H9 (cell line): ENCODE measurements at regions not wholly inside any gene's neighbourhood (a gene's known extent, or its start where the extent isn't known, plus 50 kb on each side); places are given as distances from the start of the nearest gene placed in this dataset.

Experiments used
- DNase-seq: peaks from one replicate; pipeline ENCODE4 v3.0.0-alpha.2; 2017
- H2AFZ ChIP-seq: one replicate; pipeline ENCODE4 v1.6.1; 2013; ENCODE audit warnings: mild to moderate bottlenecking, low read length, control low read depth, moderate library complexity
- H2AK5ac ChIP-seq: 2 replicates; pipeline ENCODE4 v1.6.1; 2013; ENCODE audit warnings: low read length, control low read depth, mixed read lengths; ENCODE audit not compliant: insufficient read length
- H2BK120ac ChIP-seq: one replicate; pipeline ENCODE4 v1.6.1; 2013; ENCODE audit warnings: low read depth, mild to moderate bottlenecking, low read length, control low read depth, inconsistent platforms; ENCODE audit not compliant: poor library complexity, severe bottlenecking
- H2BK12ac ChIP-seq: 2 replicates; pipeline ENCODE4 v1.6.1; 2013; ENCODE audit warnings: low read length, control low read depth, mixed read lengths, low read depth; ENCODE audit not compliant: insufficient read length
- H2BK15ac ChIP-seq: 2 replicates; pipeline ENCODE4 v1.6.1; 2013; ENCODE audit warnings: low read depth, low read length, control low read depth
- H2BK20ac ChIP-seq: one replicate; pipeline ENCODE4 v1.6.1; 2013; ENCODE audit warnings: low read depth, mild to moderate bottlenecking, low read length, control low read depth, inconsistent platforms; ENCODE audit not compliant: poor library complexity, severe bottlenecking
- H2BK5ac ChIP-seq: 2 replicates; pipeline ENCODE4 v1.6.1; 2013; ENCODE audit warnings: low read length, control low read depth, mixed read lengths; ENCODE audit not compliant: insufficient read length
- H3K14ac ChIP-seq: 2 replicates; pipeline ENCODE4 v1.6.1; 2013; ENCODE audit warnings: low read length, control low read depth; ENCODE audit not compliant: insufficient read depth
- H3K18ac ChIP-seq: 2 replicates; pipeline ENCODE4 v1.6.1; 2013; ENCODE audit warnings: low read depth, mild to moderate bottlenecking, mixed read lengths, low read length, control low read depth; ENCODE audit not compliant: insufficient read length
- H3K23ac ChIP-seq: 2 replicates; pipeline ENCODE4 v1.6.1; 2013; ENCODE audit warnings: low read length, control low read depth, mixed read lengths, low read depth; ENCODE audit not compliant: insufficient read length
- H3K23me2 ChIP-seq: 2 replicates; pipeline ENCODE4 v1.6.1; 2013; ENCODE audit warnings: low read depth, mild to moderate bottlenecking, mixed read lengths, low read length, control low read depth; ENCODE audit not compliant: insufficient read length, poor library complexity, severe bottlenecking
- H3K27ac ChIP-seq: 2 replicates; pipeline ENCODE4 v1.5.1; 2013; ENCODE audit warnings: low read length, control low read depth, mixed read lengths, low read depth; ENCODE audit not compliant: insufficient read length
- H3K27me3 ChIP-seq: 2 replicates; pipeline ENCODE4 v1.6.1; 2013; ENCODE audit warnings: low read length, control low read depth, inconsistent platforms; ENCODE audit not compliant: insufficient read depth
- H3K4ac ChIP-seq: 2 replicates; pipeline ENCODE4 v1.6.1; 2013; ENCODE audit warnings: low read depth, mild to moderate bottlenecking, control low read depth, inconsistent platforms, low read length, moderate library complexity
- H3K4me1 ChIP-seq: 2 replicates; pipeline ENCODE4 v1.6.1; 2013; ENCODE audit warnings: low read length, control low read depth, inconsistent platforms; ENCODE audit not compliant: insufficient read depth
- H3K4me2 ChIP-seq: 2 replicates; pipeline ENCODE4 v1.6.1; 2013; ENCODE audit warnings: low read length, control low read depth, mixed read lengths; ENCODE audit not compliant: insufficient read length, insufficient read depth
- H3K56ac ChIP-seq: 2 replicates; pipeline ENCODE4 v1.6.1; 2013; ENCODE audit warnings: low read depth, mild to moderate bottlenecking, mixed read lengths, low read length, control low read depth; ENCODE audit not compliant: insufficient read length
- H3K79me1 ChIP-seq: 2 replicates; pipeline ENCODE4 v1.6.1; 2013; ENCODE audit warnings: low read depth, mild to moderate bottlenecking, moderate library complexity, low read length, control low read depth, inconsistent platforms; ENCODE audit not compliant: insufficient read depth, poor library complexity, severe bottlenecking
- H3K79me2 ChIP-seq: 2 replicates; pipeline ENCODE4 v1.6.1; 2013; ENCODE audit warnings: low read length, control low read depth, inconsistent platforms; ENCODE audit not compliant: insufficient read depth
- H3K9ac ChIP-seq: 2 replicates; pipeline ENCODE4 v1.6.1; 2013; ENCODE audit warnings: low read length, control low read depth, mixed read lengths; ENCODE audit not compliant: insufficient read length; ENCODE audit errors: extremely low read depth
- H3K9me3 ChIP-seq: one replicate; pipeline ENCODE4 v1.6.1; 2013; ENCODE audit warnings: low read depth, low read length, inconsistent platforms; ENCODE audit not compliant: control insufficient read depth
- H3T11ph ChIP-seq: one replicate; pipeline ENCODE4 v1.6.1; 2013; ENCODE audit warnings: mild to moderate bottlenecking, low read length, control low read depth, inconsistent platforms
- H4K20me1 ChIP-seq: one replicate; pipeline ENCODE4 v1.6.1; 2013; ENCODE audit not compliant: control insufficient read depth, insufficient read length, insufficient read depth
- H4K5ac ChIP-seq: 2 replicates; pipeline ENCODE4 v1.6.1; 2013; ENCODE audit warnings: low read depth, mild to moderate bottlenecking, mixed read lengths, low read length, control low read depth; ENCODE audit not compliant: insufficient read length
- H4K8ac ChIP-seq: replicated peaks from 2 replicates; pipeline ENCODE4 v1.6.1; 2013; ENCODE audit warnings: low read length, control low read depth, mixed read lengths, low read depth; ENCODE audit not compliant: insufficient read length
- H4K91ac ChIP-seq: 2 replicates; pipeline ENCODE4 v1.6.1; 2013; ENCODE audit warnings: low read depth, mild to moderate bottlenecking, moderate library complexity, mixed read lengths, low read length, control low read depth; ENCODE audit not compliant: insufficient read length
- H3K27ac Mint-ChIP-seq, 3 experiments: 2 replicates in 2 of 3; 3 replicates in 1 of 3; pipeline ENCODE4 v1.8.0; 2020 to 2021; ENCODE audit warnings: mixed read lengths in 3 of 3, mild to moderate bottlenecking in 1 of 3, moderate library complexity in 1 of 3
- H3K27me3 Mint-ChIP-seq: 2 replicates; pipeline ENCODE4 v1.8.0; 2021; ENCODE audit warnings: low read depth, mild to moderate bottlenecking, moderate library complexity, mixed read lengths
- H3K36me3 Mint-ChIP-seq, 3 experiments: 2 replicates in 2 of 3; 3 replicates in 1 of 3; pipeline ENCODE4 v1.8.0; 2020 to 2021; ENCODE audit warnings: low read depth in 3 of 3, mixed read lengths in 3 of 3; ENCODE audit not compliant: insufficient read depth in 1 of 3
- H3K4me1 Mint-ChIP-seq, 2 experiments: 2 replicates each; pipeline ENCODE4 v1.8.0; 2020; ENCODE audit warnings: mixed read lengths in 2 of 2
- H3K4me3 Mint-ChIP-seq, 2 experiments: 2 replicates in 1 of 2; 3 replicates in 1 of 2; pipeline ENCODE4 v1.8.0; 2020 to 2021; ENCODE audit warnings: mild to moderate bottlenecking in 2 of 2, mixed read lengths in 2 of 2, moderate library complexity in 1 of 2
- H3K9me3 Mint-ChIP-seq, 2 experiments: 2 replicates in 1 of 2; 3 replicates in 1 of 2; pipeline ENCODE4 v1.8.0; 2020; ENCODE audit warnings: mild to moderate bottlenecking in 2 of 2, mixed read lengths in 2 of 2, moderate library complexity in 1 of 2
- WGBS: extraction: QIAGEN DNeasy Blood & Tissue Kit; methylation state at CpG from one replicate; pipeline ENCODE4 v1.1.7; 2013; ENCODE audit warnings: missing lambda C conversion rate, low lambda C conversion rate, mixed read lengths; ENCODE audit not compliant: insufficient read length; ENCODE audit errors: extremely low coverage; 5-methylcytosine and 5-hydroxymethylcytosine counted together
- TF ChIP-seq, protein P1 (sequence below): fragments of 200-600 bp; sonication (generic); conservative IDR thresholded peaks from 3 replicates; pipeline ENCODE4 v1.8.0; 2021; ENCODE audit warnings: antibody characterized with exemption, mild to moderate bottlenecking

DNA sequence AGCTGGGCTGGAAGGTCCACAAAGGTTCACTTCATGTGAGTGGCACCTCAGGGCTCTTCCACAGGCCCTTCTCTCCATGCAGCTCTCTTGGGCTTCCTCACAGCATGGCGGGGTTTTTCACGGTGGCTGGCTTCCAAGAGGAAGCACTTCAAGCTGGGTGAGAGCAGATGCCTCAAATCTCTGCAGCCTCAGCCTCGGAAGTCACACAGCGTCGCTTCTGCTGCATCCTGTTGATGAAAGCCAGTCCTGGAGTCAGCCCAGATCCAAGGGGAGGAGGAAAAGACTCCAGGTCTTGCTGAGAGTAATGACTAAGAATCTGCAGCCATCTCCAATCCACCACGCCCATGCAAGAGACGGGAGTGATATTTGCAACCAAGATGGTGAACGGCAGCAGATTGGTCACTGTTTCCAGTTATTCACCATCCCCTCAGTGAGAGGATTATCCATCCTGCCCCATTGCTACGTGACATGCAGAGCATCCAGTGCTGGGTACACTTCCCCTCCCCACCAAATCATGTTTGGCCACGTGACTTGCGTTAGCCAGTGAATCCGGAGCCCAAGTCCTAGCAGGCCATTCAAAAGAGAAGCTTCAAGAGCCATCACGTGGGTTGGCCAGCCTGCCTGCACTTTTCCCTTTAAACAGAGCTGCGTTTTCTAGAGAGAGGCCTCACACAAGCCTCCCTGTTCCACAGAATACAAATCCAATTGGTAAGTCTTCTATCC is 173.9 kb downstream of the C9orf50 start:
- no peak overlapping the region for H3K18ac ChIP-seq
- H3K4me2 ChIP-seq, result no peak overlapping the region
- peaks cover 28 to 31% of the 10 kb centered on the region in 2 experiments for H3K4me1 Mint-ChIP-seq
- H3K9me3 ChIP-seq, result no peaks in the 10 kb centered on the region
- H3K79me1 ChIP-seq, result no peaks in the 10 kb centered on the region
- no peak overlapping the region for H3T11ph ChIP-seq
- no peak overlapping the region for H3K4me3 Mint-ChIP-seq
- no peak overlapping the region for H2BK15ac ChIP-seq
- H3K36me3 Mint-ChIP-seq, result no peaks in the 10 kb centered on the region
- no peak overlapping the region for H3K56ac ChIP-seq
- WGBS, result no CpG with 5 or more reads among the region's 14 CpGs
- H3K9ac ChIP-seq, result no peak overlapping the region
- H4K20me1 ChIP-seq, result no peaks in the 10 kb centered on the region
- no peak overlapping the region for H4K8ac ChIP-seq
- H2BK20ac ChIP-seq, result no peak overlapping the region
- no peak overlapping the region for H4K5ac ChIP-seq
- H3K14ac ChIP-seq, result no peak overlapping the region
- no peak overlapping the region for H2AK5ac ChIP-seq
- no peaks in the 10 kb centered on the region for H3K79me2 ChIP-seq
- peaks cover 53% of the 10 kb centered on the region for H3K27me3 Mint-ChIP-seq
- H2AFZ ChIP-seq, result no peak overlapping the region
- TF ChIP-seq, protein P1, sequence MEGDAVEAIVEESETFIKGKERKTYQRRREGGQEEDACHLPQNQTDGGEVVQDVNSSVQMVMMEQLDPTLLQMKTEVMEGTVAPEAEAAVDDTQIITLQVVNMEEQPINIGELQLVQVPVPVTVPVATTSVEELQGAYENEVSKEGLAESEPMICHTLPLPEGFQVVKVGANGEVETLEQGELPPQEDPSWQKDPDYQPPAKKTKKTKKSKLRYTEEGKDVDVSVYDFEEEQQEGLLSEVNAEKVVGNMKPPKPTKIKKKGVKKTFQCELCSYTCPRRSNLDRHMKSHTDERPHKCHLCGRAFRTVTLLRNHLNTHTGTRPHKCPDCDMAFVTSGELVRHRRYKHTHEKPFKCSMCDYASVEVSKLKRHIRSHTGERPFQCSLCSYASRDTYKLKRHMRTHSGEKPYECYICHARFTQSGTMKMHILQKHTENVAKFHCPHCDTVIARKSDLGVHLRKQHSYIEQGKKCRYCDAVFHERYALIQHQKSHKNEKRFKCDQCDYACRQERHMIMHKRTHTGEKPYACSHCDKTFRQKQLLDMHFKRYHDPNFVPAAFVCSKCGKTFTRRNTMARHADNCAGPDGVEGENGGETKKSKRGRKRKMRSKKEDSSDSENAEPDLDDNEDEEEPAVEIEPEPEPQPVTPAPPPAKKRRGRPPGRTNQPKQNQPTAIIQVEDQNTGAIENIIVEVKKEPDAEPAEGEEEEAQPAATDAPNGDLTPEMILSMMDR, result no peak
- no peak overlapping the region for H3K4ac ChIP-seq
- H3K23me2 ChIP-seq, result no peaks in the 10 kb centered on the region
- H2BK12ac ChIP-seq, result no peak overlapping the region
- no peak overlapping the region for H2BK120ac ChIP-seq
- peaks cover 7% of the 10 kb centered on the region; the same call in 1 of the 2 replicates for H3K27me3 ChIP-seq
- H3K27ac ChIP-seq, result no peak overlapping the region
- no peak overlapping the region for H3K27ac Mint-ChIP-seq
- no peak for DNase-seq
- H3K23ac ChIP-seq, result no peak overlapping the region
- H3K4me1 ChIP-seq, result no peaks in the 10 kb centered on the region
- H2BK5ac ChIP-seq, result no peak overlapping the region
- no peaks in the 10 kb centered on the region; a peak in 1 of 5 replicates for H3K9me3 Mint-ChIP-seq
- H4K91ac ChIP-seq, result no peak overlapping the region
